HG02938 (cell line): ENCODE measurements at regions not wholly inside any gene's neighbourhood (a gene's known extent, or its start where the extent isn't known, plus 50 kb on each side); places are given as distances from the start of the nearest gene placed in this dataset.

Experiments
- ATAC-seq: cut with Tn5 transposase; IDR thresholded peaks from one replicate; pipeline ENCODE4 v1.9.1; 2021; ENCODE audit warnings: mild to moderate bottlenecking, moderate library complexity; ENCODE audit not compliant: unreplicated experiment

GRCh38 chr1:229220163-229220846 is 50.6 kb upstream of the RAB4A start:
- no peak for ATAC-seq

DNA sequence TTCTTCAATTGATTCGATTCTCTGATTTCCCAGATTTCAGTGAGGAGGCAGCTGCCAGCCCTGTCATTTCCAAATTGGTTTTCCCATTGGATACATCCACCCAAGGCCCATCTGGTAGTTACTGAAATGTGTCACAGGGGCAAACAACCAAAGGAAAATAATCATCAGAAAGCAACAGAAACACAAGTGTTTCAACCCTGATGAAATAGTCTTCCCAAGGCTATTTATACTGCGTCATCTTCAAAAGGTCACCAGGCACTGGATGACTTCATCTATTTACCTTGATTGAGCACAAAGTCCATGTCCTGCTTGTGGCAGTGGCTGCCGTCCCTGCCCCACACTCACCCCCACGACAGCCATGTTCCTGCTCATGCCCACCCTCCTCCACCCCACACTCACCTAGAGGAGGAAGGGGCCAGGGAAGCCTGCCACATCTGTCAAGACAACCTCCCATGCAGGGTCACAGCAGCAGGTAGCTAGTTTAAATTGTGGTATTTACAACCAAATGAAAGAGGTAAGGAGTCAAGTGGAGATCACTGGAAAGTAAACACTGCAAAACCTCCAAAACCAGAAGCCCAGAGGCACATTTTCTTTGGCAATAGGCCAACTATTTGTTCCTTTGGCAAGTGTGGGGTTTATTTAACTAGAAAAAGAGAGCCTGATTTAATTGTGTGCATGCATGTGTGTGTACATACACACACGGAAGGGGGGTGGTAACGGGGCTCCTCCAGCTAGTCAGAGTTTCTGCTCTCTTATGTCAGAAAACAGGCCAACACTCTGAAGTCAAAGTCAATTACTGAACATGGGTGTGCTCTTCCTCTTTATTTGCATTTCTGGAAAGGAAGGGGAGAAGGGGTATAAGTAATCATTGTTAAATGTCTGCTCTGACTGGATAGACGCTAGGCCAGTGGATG is 49.5 kb upstream of the RAB4A start:
- ATAC-seq, result no peak
